Testis (tissue), 2 donors: ENCODE measurements at regions not wholly inside any gene's neighbourhood (a gene's known extent, or its start where the extent isn't known, plus 50 kb on each side); places are given as distances from the start of the nearest gene placed in this dataset.

Experiments used
- POLR2A ChIP-seq: fragments of 450-650 bp; IDR thresholded peaks from one replicate; pipeline ENCODE4 v1.6.1; 2017; ENCODE audit warnings: antibody characterized with exemption, mild to moderate bottlenecking, moderate library complexity
- TF ChIP-seq, protein P1 (sequence below), 3 experiments: fragments of 450-650 bp in 2 of 3; fragments of 200-600 bp in 1 of 3; sonication (generic) in 1 of 3; IDR thresholded peaks; one replicate each; pipeline ENCODE4 v1.5.1; 2016 to 2019; ENCODE audit warnings: antibody characterized with exemption in 3 of 3, mild to moderate bottlenecking in 2 of 3, moderate library complexity in 1 of 3

DNA sequence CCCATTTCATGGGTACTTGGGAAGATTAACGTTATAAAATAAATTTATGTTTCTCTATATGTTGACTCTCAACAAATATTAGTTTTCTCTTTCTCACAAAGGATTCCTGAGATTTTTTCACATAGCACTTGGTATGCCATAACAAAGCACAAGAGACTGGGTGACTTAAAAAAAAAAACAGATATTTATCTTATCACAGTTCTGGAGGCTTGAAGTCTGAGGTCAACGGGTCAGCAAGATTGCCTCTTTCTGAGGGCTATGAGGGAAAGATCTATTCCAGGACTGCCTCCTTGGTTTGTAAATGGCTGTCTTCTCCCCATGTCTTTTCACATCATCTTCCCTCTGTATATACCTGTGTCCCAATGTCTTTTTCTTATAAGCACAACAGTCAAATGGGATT is 153.5 kb upstream of the DIO2 start:
- TF ChIP-seq, protein P1, sequence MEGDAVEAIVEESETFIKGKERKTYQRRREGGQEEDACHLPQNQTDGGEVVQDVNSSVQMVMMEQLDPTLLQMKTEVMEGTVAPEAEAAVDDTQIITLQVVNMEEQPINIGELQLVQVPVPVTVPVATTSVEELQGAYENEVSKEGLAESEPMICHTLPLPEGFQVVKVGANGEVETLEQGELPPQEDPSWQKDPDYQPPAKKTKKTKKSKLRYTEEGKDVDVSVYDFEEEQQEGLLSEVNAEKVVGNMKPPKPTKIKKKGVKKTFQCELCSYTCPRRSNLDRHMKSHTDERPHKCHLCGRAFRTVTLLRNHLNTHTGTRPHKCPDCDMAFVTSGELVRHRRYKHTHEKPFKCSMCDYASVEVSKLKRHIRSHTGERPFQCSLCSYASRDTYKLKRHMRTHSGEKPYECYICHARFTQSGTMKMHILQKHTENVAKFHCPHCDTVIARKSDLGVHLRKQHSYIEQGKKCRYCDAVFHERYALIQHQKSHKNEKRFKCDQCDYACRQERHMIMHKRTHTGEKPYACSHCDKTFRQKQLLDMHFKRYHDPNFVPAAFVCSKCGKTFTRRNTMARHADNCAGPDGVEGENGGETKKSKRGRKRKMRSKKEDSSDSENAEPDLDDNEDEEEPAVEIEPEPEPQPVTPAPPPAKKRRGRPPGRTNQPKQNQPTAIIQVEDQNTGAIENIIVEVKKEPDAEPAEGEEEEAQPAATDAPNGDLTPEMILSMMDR (IDR thresholded peaks at IDR 0.05), result no peak
- no peak for TF ChIP-seq POLR2A
